Testis (tissue), 2 donors: ENCODE measurements at regions not wholly inside any gene's neighbourhood (a gene's known extent, or its start where the extent isn't known, plus 50 kb on each side); places are given as distances from the start of the nearest gene placed in this dataset.
"Not testable (repeated sequence)": the region's sequence is repeated elsewhere in the genome, so short reads cannot be mapped to it uniquely, and the experiment has no call there.

ENCODE experiments used
- DNase-seq: peaks from one replicate; pipeline ENCODE4 v3.0.0-alpha.2; 2019
- H3K27ac ChIP-seq, 2 donors: fragments of 200-600 bp; sonication (generic); one replicate each; pipeline ENCODE4 v1.5.1; 2019
- H3K27me3 ChIP-seq: fragments of 200-600 bp; sonication (generic); one replicate; pipeline ENCODE4 v1.5.1; 2019
- H3K36me3 ChIP-seq: fragments of 200-600 bp; sonication (generic); one replicate; pipeline ENCODE4 v1.5.1; 2017; ENCODE audit warnings: low read depth; ENCODE audit errors: missing control alignments
- H3K4me1 ChIP-seq: fragments of 200-600 bp; sonication (generic); one replicate; pipeline ENCODE4 v1.5.1; 2019
- H3K4me3 ChIP-seq, 2 donors: fragments of 200-600 bp; sonication (generic); one replicate each; pipeline ENCODE4 v1.5.1; 2017 to 2019
- H3K9me3 ChIP-seq: fragments of 200-600 bp; sonication (generic); one replicate; pipeline ENCODE4 v1.5.1; 2017
- POLR2A ChIP-seq: fragments of 450-650 bp; IDR thresholded peaks from one replicate; pipeline ENCODE4 v1.6.1; 2017; ENCODE audit warnings: antibody characterized with exemption, mild to moderate bottlenecking, moderate library complexity
- WGBS, 2 donors: methylation state at CpG; one replicate each; pipeline ENCODE4 v1.1.5; 2018; 5-methylcytosine and 5-hydroxymethylcytosine counted together
- intact Hi-C: fragments of 100-400 bp; cut with DNase I; formaldehyde crosslinking; loops from one replicate; pipeline ENCODE4 v1.15.1; 2023; ENCODE audit warnings: low total_unique reads
- TF ChIP-seq, protein P1 (sequence below), 3 experiments: fragments of 450-650 bp in 2 of 3; fragments of 200-600 bp in 1 of 3; sonication (generic) in 1 of 3; IDR thresholded peaks; one replicate each; pipeline ENCODE4 v1.5.1; 2016 to 2019; ENCODE audit warnings: antibody characterized with exemption in 3 of 3, mild to moderate bottlenecking in 2 of 3, moderate library complexity in 1 of 3

- TF ChIP-seq, protein P1, sequence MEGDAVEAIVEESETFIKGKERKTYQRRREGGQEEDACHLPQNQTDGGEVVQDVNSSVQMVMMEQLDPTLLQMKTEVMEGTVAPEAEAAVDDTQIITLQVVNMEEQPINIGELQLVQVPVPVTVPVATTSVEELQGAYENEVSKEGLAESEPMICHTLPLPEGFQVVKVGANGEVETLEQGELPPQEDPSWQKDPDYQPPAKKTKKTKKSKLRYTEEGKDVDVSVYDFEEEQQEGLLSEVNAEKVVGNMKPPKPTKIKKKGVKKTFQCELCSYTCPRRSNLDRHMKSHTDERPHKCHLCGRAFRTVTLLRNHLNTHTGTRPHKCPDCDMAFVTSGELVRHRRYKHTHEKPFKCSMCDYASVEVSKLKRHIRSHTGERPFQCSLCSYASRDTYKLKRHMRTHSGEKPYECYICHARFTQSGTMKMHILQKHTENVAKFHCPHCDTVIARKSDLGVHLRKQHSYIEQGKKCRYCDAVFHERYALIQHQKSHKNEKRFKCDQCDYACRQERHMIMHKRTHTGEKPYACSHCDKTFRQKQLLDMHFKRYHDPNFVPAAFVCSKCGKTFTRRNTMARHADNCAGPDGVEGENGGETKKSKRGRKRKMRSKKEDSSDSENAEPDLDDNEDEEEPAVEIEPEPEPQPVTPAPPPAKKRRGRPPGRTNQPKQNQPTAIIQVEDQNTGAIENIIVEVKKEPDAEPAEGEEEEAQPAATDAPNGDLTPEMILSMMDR (IDR thresholded peaks at IDR 0.05), result no peak
- no peak for TF ChIP-seq POLR2A
- Histone ChIP-seq H3K4me1 (no peaks in the 10 kb centered on the region), H3K36me3 (no peaks in the 10 kb centered on the region), H3K27me3 (no peaks in the 10 kb centered on the region), H3K27ac (no peak overlapping the region), H3K9me3 (no peaks in the 10 kb centered on the region), H3K4me3 (no peak overlapping the region)
- DNase-seq, result no peak
- intact Hi-C loops, result loop anchor here (10.0 kb wide), 1 partner anchor 129 kb away; no protein-coding TSS in a partner anchor
- 86 to 87% methylated on average over 1 of the region's 1 CpG for WGBS, 2 donors
These were observed 145.5 kb upstream of the PDE1C start for GRCh38 chr7:32215697-32216096.

GRCh38 chr7:32214913-32215312 is 144.7 kb upstream of the PDE1C start:
- DNase-seq, result no peak
- Histone ChIP-seq H3K36me3 (no peaks in the 10 kb centered on the region), H3K4me1 (no peaks in the 10 kb centered on the region), H3K9me3 (no peaks in the 10 kb centered on the region), H3K27ac (no peak overlapping the region), H3K4me3 (no peak overlapping the region), H3K27me3 (no peaks in the 10 kb centered on the region)
- intact Hi-C loops, result loop anchor here (10.0 kb wide), 1 partner anchor 130 kb away; no protein-coding TSS in a partner anchor
- WGBS, 2 donors, result 93 to 96% methylated on average over 3 to 4 of the region's 4 CpGs
- no peak for TF ChIP-seq POLR2A
- TF ChIP-seq, protein P1 (IDR thresholded peaks at IDR 0.05), result no peak

DNA sequence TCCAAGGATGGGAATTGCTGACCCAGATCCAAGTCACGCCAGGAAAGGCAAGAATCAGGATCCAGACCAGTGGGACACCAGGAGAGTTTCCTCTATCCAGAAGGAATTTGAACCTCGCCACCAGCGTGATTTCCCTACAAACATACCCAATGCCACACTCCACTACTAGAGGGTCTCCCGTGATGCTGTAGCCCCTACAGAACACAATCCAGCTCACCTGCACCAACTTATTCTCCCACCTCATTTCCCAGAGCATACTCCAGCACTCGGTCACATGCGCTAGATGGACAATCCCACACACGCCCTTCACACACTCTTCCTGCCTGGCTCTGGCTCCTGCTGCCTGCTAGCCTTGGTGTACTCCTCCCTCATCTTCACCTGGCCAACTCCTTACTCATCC is 142.1 kb upstream of the PDE1C start:
- Histone ChIP-seq H3K4me3 (no peak overlapping the region), H3K27me3 (no peaks in the 10 kb centered on the region), H3K36me3 (no peaks in the 10 kb centered on the region), H3K9me3 (no peaks in the 10 kb centered on the region), H3K27ac (no peak overlapping the region), H3K4me1 (no peaks in the 10 kb centered on the region)
- TF ChIP-seq POLR2A, result no peak
- TF ChIP-seq, protein P1 (IDR thresholded peaks at IDR 0.05), result no peak
- DNase-seq, result no peak
- intact Hi-C loops, result loop anchor here (10.0 kb wide), 1 partner anchor 132 kb away; no protein-coding TSS in a partner anchor
- WGBS, 2 donors, result 85 to 89% methylated on average over 7 of the region's 7 CpGs

DNA sequence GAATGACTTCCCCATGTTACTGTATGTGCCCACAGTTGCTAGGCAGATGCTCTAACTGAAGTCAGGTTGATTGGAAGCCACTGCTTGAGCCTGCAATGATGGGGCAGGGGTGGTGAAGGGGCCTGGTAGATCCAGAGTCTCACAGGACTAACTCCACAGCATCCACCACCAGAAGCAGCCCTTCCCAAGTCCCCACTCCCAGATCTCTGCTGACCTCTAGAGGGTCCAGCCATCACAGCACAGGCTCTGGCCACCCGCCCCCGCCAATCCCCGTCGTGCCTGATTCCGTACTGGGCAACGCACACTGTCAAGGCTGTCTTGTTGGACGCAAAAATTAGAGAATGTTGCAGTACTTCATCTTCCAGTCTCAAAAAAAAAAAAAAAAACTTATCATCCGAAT is 136.8 kb upstream of the PDE1C start:
- Histone ChIP-seq H3K4me3 (no peak overlapping the region), H3K9me3 (no peaks in the 10 kb centered on the region)

GRCh38 chr7:32206488-32206887 is 136.3 kb upstream of the PDE1C start:
- intact Hi-C loops, result no loop called here
- Histone ChIP-seq H3K9me3 (no peaks in the 10 kb centered on the region), H3K27me3 (no peaks in the 10 kb centered on the region), H3K4me1 (no peaks in the 10 kb centered on the region), H3K36me3 (no peaks in the 10 kb centered on the region), H3K27ac (no peak overlapping the region), H3K4me3 (no peak overlapping the region)
- DNase-seq, result no peak
- TF ChIP-seq, protein P1 (IDR thresholded peaks at IDR 0.05), result no peak
- TF ChIP-seq POLR2A, result no peak
- WGBS, 2 donors, result 73 to 76% methylated on average over 3 to 6 of the region's 6 CpGs

More for the DNA sequence above, 136.8 kb upstream of the PDE1C start:
- Histone ChIP-seq H3K4me1 (no peaks in the 10 kb centered on the region), H3K27ac (no peak overlapping the region), H3K36me3 (no peaks in the 10 kb centered on the region), H3K27me3 (no peaks in the 10 kb centered on the region)
- peak; percentile 37 for DNase-seq
- TF ChIP-seq POLR2A, result no peak
- TF ChIP-seq, protein P1 (IDR thresholded peaks at IDR 0.05), result no peak
- WGBS, 2 donors, result 18 to 28% methylated on average over 8 of the region's 8 CpGs
- intact Hi-C loops, result no loop called here

DNA sequence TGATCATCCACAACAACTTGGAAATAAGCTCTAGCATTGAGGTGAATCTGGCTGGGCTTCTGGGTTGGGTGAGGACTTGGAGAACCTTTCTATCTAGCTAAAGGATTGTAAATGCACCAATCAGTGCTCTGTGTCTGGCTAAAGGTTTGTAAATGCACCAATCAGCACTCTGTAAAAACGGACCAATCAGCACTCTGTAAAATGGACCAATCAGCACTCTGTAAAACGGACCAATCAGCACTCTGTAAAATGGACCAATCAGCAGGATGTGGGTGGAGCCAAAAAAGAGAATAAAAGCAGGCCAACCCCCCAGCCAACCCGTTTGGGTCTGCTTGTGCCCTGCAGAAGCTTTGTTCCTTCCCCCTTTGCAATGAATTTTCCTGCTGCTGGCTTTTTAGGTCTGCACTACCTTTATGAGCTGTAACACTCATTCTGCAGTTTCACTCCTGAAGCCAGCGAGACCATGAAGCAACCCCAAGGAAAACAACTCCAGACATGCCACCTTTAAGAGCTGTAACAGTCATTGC is 135.2 kb upstream of the PDE1C start:
- peak; percentile 26 for DNase-seq
- WGBS, 2 donors, result 63 to 84% methylated on average over 4 of the region's 4 CpGs
- H3K27ac ChIP-seq, H3K27me3 ChIP-seq, H3K36me3 ChIP-seq, H3K9me3 ChIP-seq, H3K4me1 ChIP-seq, H3K4me3 ChIP-seq, intact Hi-C loops: not testable (repeated sequence)
